Ascending aorta (tissue), 2 donors: ENCODE measurements at regions not wholly inside any gene's neighbourhood (a gene's known extent, or its start where the extent isn't known, plus 50 kb on each side); places are given as distances from the start of the nearest gene placed in this dataset.

ENCODE experiments used
- DNase-seq, 2 donors: peaks; one replicate each; pipeline ENCODE4 v3.0.0-alpha.2; 2019; ENCODE audit warnings: low spot score in 2 of 2
- H3K27ac ChIP-seq, 2 donors: fragments of 200-600 bp; sonication (generic); one replicate each; pipeline ENCODE4 v1.5.1; 2016 to 2017; ENCODE audit warnings: mild to moderate bottlenecking in 1 of 2
- H3K27me3 ChIP-seq: fragments of 200-600 bp; sonication (generic); one replicate; pipeline ENCODE4 v1.5.1; 2017
- H3K36me3 ChIP-seq, 2 donors: fragments of 200-600 bp; sonication (generic); one replicate each; pipeline ENCODE4 v1.5.1; 2016
- H3K4me1 ChIP-seq, 2 donors: fragments of 200-600 bp; sonication (generic); one replicate each; pipeline ENCODE4 v1.5.1; 2016 to 2017; ENCODE audit warnings: mild to moderate bottlenecking in 1 of 2
- H3K4me3 ChIP-seq, 2 donors: fragments of 200-600 bp; sonication (generic); one replicate each; pipeline ENCODE4 v1.5.1; 2016 to 2017; ENCODE audit warnings: mild to moderate bottlenecking in 1 of 2
- H3K9me3 ChIP-seq, 2 donors: fragments of 200-600 bp; sonication (generic); one replicate each; pipeline ENCODE4 v1.5.1; 2016
- intact Hi-C: fragments of 100-400 bp; cut with DNase I; formaldehyde crosslinking; loops from one replicate; pipeline ENCODE4 v1.15.1; 2023
- TF ChIP-seq, protein P1 (sequence below), 3 experiments: fragments of 200-600 bp in 2 of 3; fragments of 450-650 bp in 1 of 3; sonication (generic) in 2 of 3; IDR thresholded peaks; one replicate each; pipeline ENCODE4 v1.5.1; 2016 to 2019; ENCODE audit warnings: antibody characterized with exemption in 3 of 3, mild to moderate bottlenecking in 1 of 3, moderate library complexity in 1 of 3

- no peaks in the 10 kb centered on the region for H3K36me3 ChIP-seq
- intact Hi-C loops = no loop called here
- TF ChIP-seq, protein P1, sequence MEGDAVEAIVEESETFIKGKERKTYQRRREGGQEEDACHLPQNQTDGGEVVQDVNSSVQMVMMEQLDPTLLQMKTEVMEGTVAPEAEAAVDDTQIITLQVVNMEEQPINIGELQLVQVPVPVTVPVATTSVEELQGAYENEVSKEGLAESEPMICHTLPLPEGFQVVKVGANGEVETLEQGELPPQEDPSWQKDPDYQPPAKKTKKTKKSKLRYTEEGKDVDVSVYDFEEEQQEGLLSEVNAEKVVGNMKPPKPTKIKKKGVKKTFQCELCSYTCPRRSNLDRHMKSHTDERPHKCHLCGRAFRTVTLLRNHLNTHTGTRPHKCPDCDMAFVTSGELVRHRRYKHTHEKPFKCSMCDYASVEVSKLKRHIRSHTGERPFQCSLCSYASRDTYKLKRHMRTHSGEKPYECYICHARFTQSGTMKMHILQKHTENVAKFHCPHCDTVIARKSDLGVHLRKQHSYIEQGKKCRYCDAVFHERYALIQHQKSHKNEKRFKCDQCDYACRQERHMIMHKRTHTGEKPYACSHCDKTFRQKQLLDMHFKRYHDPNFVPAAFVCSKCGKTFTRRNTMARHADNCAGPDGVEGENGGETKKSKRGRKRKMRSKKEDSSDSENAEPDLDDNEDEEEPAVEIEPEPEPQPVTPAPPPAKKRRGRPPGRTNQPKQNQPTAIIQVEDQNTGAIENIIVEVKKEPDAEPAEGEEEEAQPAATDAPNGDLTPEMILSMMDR (IDR thresholded peaks at IDR 0.05) = no peak
- H3K4me3 ChIP-seq = no peak overlapping the region
- DNase-seq = no peak
- no peaks in the 10 kb centered on the region for H3K27me3 ChIP-seq
- no peak overlapping the region for H3K27ac ChIP-seq
- H3K4me1 ChIP-seq = no peaks in the 10 kb centered on the region
- no peaks in the 10 kb centered on the region for H3K9me3 ChIP-seq
These were observed 452.6 kb upstream of the ACVR2A start for GRCh38 chr2:147392180-147392579.

DNA sequence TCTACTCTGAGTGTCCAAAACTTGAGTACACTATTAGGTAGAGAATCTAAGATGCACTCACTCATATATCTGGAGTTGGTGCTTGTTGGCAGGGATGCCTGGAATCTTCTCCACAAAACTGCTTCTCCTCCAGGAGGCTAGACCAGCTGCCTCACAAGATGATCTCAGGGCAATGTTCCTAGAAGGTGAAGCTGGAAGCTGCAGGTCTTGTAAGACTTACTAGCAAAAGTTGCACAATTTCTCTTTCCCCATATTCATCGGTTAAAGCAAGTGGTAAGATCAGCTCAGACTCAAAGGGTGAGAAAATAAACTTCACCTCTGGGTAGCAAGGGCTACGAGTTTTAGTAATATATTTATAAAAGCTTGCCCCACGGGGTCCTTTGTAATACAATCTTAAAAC is 454.4 kb upstream of the ACVR2A start:
- no peaks in the 10 kb centered on the region for H3K36me3 ChIP-seq
- TF ChIP-seq, protein P1 (IDR thresholded peaks at IDR 0.05) = no peak
- H3K4me3 ChIP-seq = no peak overlapping the region
- DNase-seq = no peak
- no peaks in the 10 kb centered on the region for H3K27me3 ChIP-seq
- intact Hi-C loops = no loop called here
- no peak overlapping the region for H3K27ac ChIP-seq
- no peaks in the 10 kb centered on the region for H3K4me1 ChIP-seq
- H3K9me3 ChIP-seq = no peaks in the 10 kb centered on the region

DNA sequence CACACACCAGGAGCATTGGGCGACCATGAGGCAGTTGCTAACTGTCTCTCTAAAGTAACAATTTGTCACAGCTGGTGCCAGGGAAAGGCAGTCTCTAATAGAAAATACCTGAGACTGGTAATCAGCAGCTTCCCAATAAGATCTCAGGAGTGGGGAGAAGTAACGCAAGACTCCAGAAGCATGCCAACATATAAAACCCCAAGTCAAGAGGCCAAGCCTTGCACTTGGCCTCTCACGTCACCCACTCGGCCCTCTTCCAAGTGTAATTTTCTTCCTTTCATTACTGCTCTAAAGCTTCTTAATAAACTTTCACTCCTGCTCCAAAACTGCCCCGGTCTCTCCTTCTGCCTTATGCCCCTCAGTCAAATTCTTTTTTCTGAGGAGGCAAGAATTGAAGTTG is 455.6 kb upstream of the ACVR2A start:
- TF ChIP-seq, protein P1 (IDR thresholded peaks at IDR 0.05) = no peak
- Histone ChIP-seq H3K27ac (no peak overlapping the region), H3K36me3 (no peaks in the 10 kb centered on the region), H3K27me3 (no peaks in the 10 kb centered on the region), H3K4me1 (no peaks in the 10 kb centered on the region), H3K9me3 (no peaks in the 10 kb centered on the region), H3K4me3 (no peak overlapping the region)
- intact Hi-C loops = no loop called here
- DNase-seq = no peak

DNA sequence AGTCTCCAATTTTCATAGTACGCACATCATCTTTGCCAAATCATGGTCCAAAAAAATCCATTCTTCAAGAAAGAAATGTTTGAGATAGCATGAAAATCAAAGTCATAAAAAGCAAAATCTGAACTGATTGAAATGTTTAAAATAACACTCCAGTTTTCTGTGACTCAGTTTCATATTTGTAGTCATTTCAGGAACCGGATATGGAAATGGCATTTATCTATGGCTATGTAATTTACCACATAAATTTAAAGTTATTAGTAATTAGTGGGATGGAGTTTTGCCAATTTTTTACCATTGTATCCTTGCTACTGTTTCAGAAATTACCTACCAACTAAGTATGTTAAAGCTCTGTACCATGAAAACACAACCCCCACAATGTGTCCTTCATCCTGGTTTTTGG is 456.6 kb upstream of the ACVR2A start:
- no peaks in the 10 kb centered on the region for H3K4me1 ChIP-seq
- no peaks in the 10 kb centered on the region for H3K27me3 ChIP-seq
- no peak overlapping the region for H3K27ac ChIP-seq
- H3K9me3 ChIP-seq = no peaks in the 10 kb centered on the region
- intact Hi-C loops = no loop called here
- H3K4me3 ChIP-seq = no peak overlapping the region
- no peaks in the 10 kb centered on the region for H3K36me3 ChIP-seq
- no peak for DNase-seq
- TF ChIP-seq, protein P1 (IDR thresholded peaks at IDR 0.05) = no peak

DNA sequence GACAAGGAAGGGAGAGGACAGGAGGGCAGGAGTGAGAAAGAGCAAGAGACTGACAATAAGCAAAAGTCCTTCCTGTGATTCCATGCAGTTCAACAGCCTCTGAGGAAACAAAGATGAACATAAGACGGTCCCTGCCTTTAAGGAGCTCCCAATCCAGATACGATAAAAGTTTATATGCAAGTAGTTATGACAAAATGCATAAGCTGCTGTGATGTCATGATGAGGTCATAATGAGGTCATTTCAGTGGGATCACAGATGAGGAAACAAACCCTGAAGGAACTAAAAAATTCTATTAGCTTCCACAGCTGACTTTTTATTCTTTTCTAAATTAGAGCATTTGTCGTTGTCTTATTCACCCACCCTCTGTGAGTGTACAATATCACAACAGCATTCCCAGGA is 458.5 kb upstream of the ACVR2A start:
- no peaks in the 10 kb centered on the region for H3K36me3 ChIP-seq
- no peaks in the 10 kb centered on the region for H3K27me3 ChIP-seq
- H3K9me3 ChIP-seq = no peaks in the 10 kb centered on the region
- H3K4me3 ChIP-seq = no peak overlapping the region
- TF ChIP-seq, protein P1 (IDR thresholded peaks at IDR 0.05) = no peak
- no peaks in the 10 kb centered on the region for H3K4me1 ChIP-seq
- no peak overlapping the region for H3K27ac ChIP-seq
- DNase-seq = no peak
- intact Hi-C loops = no loop called here

DNA sequence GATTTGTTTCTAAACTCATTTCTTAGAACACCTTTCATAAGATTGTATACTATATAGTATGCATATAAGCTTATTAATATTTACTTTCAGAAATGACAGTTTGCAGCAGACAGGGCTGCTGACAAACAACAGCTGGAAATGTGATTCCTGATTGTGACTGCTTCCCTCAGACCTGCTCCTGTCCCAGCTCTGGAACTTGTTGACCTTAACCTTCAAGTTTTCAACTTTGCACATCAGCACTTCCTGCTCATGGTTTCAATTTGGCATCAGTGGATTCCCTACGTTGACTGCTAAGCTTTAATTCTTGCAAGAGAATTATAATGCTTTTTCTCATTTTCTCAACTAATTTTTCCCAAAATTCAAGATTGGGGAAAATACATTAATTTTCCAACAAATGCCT is 459.2 kb upstream of the ACVR2A start:
- TF ChIP-seq, protein P1 (IDR thresholded peaks at IDR 0.05) = no peak
- no peak for DNase-seq
- no peak overlapping the region for H3K27ac ChIP-seq
- H3K4me1 ChIP-seq = no peaks in the 10 kb centered on the region
- H3K27me3 ChIP-seq = no peaks in the 10 kb centered on the region
- no peaks in the 10 kb centered on the region for H3K9me3 ChIP-seq
- H3K36me3 ChIP-seq = no peaks in the 10 kb centered on the region
- intact Hi-C loops = no loop called here
- no peak overlapping the region for H3K4me3 ChIP-seq
